Retina (tissue), 1 donor: ENCODE measurements at regions not wholly inside any gene's neighbourhood (a gene's known extent, or its start where the extent isn't known, plus 50 kb on each side); places are given as distances from the start of the nearest gene placed in this dataset.
"Not testable (repeated sequence)": the region's sequence is repeated elsewhere in the genome, so short reads cannot be mapped to it uniquely, and the experiment has no call there.

Source experiments
- DNase-seq: peaks from one replicate; pipeline ENCODE4 v3.0.0-alpha.2; 2016

DNA sequence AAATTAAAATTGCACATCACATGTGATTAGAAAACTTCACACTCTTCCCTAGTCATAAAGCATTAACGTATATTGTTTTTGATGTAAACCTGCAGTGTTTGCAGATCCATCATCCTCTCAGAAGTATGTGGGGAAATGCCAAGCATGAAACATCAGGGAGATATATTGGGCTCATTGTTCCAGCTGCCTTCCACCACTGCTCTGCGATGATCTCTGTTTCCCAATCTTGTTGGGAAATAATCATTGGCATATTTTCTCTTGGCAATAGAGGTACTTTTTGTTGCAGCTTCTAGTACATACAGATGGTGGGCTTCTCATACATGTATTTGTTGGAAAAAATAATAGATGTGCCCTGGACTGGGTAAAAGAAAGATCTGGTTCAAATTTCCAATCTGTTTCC, 466.3 kb upstream of the HS3ST1 start:
- no peak for DNase-seq

DNA sequence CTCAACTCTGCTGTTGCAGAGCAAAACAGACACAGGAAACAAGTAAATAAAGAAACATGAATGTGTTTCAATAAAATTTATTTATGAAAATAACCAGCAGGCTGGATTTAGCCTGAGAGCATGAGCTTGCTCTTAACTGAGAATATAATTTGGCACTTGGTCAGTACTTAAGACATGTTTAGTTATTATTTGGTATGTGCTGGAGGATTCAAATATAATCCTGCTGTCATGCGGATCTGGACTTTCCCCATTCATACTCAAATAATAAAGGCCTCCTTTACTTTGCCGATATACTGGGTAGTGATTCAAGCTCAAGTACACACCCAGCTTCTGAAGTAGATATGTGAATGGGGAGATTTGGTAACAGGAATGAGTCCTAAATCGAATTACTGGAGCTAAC, 465.5 kb upstream of the HS3ST1 start:
- no peak for DNase-seq

DNA sequence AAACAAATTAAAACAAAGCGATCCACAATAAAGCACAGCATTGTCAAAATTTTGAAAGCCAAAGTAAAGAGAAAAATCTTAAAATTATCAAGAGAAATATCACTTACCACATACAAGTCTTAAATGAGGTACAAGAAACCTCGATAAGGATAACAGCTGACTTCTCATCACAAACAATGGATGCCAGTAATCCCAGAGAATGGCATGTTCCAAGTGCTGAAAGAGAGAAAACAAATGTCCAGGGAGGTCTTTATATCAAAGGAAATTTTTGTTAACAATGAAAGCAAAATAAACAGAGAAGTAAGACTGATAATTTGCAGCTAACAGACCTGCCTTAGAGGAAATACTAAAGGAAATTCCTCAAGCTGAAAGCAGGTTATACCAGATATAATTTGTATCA, 460.4 kb upstream of the HS3ST1 start:
- no peak for DNase-seq

DNA sequence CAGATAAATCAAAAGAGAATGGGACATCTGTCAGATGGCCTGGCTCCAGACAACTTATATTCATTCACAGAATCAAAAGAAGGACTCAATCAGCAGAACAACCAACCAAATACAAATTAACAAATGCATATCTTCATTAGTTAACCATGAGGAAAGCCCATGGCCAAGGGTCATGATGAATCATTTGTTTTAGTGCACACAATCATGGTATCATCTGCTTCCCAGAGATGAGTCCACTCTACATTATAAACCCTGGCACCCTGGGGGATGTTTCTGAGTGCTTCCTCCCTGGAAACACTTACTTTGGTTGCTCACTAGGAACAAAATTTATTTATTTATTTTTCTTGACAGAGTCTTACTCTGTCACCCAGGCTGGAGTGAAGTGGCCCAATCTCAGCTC, 453.3 kb upstream of the HS3ST1 start:
- DNase-seq = no peak

DNA sequence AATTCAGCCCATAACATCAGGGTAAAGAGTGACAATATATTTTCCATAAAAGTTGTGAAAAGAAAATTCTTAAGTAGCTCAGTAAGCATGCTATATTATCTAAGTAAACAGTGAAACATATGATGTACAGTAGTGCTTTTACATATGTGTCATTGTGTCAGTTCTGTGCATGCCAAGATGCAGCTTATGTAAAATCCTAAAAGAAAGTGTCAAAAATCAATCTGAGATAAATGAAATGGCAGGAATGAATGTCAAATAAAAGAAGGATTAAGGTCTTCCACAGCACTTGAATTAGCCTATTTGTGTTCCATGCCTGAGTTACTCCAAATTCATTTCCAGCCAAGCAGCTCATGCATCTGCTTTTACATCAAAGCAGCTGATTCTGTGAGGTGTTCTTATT, 452.7 kb upstream of the HS3ST1 start:
- no peak for DNase-seq

DNA sequence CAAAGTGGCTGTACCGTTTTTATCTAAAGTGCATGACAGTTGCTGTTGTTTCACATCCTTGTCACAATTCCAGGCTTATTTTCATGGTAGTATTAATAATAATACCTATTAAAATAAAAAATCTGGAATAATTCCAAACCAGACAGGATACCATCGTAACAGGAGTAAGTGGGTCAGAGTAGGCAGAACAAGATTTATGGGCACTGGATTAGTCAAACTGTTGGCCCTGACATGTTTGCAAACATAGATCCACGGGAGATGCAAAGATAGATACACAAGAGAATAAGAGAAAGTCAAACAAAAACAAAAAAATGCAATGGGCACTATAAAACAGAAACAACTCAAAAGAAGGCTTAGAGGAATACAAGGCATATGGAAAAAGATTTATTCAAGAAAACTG, 449.5 kb upstream of the HS3ST1 start:
- no peak for DNase-seq

DNA sequence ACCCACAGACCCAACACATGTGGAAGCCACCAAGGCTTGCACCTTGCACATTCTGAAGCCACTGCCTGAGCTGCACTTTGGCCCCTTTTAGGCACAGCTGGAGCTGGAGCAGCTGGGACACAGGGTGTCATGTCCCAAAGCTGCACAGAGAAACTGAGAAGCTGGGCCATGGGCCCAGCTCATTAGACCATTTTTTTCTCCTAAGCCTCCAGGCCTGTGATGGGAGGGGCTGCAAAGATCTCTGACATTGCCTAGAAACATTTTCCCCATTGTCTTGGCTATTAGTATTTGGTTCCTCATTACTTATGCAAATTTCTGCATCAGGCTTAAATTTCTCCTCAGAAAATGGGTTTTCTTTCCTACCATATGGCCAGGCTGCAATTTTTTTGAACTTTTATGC, 447.4 kb upstream of the HS3ST1 start:
- DNase-seq = no peak

DNA sequence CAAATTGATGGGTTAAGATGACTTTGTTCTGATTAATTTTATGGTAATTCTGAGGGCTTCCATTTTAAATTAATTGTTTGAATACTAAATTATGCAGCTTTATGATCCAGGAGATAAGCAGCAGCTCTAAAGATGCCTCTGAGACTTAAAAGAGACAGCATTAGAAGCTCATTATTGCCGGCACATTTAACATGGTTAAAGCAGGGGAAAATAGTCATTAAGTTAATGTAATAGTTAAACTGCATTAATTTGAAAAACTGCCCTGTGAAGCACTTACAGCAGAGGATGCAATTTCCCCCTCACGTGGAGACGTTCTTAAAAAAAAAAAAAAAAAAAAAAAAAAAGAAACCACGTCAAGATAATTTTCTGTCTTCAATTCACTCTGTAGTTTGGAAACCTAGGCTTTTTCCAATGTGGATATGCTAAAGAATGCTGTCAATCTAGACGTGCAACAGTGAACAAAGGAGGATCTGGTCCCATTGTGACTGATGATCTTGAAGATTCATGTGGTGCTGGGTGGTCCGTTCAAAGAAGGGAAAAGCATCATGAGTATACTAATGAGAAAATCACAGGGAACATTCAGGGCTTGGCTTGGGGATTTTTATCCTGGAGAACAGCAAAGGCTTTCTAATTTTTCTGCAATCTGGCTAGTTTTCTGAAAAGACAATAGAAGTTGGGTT, 440.6 kb upstream of the HS3ST1 start:
- peak; percentile 53 for DNase-seq

DNA sequence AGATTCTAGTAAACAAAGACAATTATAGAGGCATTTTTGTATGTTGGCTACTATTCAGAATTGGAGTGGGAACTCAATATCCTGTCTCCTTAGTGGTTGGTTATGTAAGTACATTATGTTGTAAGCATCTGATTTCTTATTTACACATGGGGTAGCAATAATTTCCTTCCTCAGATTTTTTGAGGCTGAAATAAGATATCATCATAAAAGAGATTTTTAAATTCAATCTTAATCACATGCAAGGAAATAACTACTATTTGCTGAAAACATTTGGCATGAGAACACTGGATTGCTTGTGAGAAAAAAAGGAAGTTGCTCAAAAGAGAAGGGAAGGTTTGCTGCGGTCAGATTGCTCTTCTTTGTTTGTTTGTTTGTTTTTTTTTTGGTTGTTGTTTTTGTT, 437.7 kb upstream of the HS3ST1 start:
- DNase-seq = no peak

DNA sequence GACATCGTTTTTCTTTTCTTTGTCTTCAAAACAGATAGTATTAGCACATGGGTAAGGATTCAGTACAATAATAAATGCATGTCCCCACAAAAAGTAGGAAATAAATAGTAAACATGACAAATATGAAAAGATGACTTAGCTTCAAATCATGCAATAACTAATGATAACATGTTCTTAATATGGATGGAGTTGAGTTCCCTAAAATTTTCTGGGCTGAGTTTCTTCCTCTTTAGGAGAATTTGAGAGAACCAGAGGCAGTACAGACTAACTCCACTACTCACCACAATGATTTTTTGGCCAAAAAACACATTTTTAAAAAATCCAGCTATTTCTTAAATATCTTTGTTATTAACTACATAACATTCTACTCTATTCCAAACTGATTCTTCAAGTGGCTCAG, 432.3 kb upstream of the HS3ST1 start:
- no peak for DNase-seq

DNA sequence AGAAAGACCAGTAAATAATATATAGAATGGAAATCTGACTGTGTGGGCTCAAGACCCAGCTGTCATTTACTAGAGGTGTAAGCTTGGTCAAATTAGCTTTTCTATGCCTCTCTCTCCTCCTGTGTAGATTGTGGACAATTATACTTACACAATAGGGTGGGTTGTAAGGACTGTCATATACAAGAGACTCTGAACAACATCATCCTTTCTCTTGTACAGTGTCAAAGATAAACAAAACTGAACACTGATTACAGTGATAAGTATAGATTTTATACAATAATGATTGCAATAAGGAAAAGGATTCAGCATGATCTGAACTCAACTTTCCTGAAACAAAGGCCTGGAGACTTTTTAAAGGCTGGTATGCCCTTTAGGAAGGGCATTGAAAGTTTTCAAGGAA, 429.2 kb upstream of the HS3ST1 start:
- no peak for DNase-seq

DNA sequence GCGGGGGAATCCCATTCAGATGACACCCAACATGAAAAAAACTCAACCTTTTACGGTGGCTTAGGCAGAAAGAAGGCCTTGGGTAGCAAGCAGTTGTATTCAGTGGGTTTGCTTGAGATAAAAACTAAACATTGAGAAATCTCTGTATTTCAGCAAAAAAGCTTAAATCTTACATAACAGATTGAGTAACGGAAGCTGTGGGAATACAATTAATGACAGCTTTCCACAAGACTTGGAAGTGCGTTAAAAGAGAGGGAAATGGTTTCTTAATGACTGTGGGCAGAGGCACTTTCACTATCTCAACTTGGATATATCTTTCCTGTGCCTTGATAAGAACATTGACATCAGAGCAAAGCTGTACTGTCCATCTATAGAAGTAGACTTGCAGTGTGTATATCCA, 418.5 kb upstream of the HS3ST1 start:
- DNase-seq = no peak

DNA sequence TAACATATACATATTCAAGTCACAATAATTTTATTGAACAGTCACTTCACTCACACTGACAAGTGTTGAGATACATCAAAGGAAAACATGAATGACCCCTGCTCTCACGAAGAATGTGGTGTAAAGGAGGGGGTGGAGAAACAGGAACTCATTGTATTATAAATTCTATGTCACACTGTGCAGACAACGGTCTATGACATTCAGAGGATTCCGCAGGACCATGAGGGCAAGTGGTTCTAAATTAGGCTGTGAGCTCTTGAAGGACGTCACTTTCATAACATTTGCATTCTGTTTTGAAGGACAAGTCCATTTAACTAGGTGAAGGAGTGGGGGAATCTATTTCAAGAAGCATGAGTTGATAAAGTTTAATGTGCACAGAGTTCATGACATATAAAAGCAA, 415.2 kb upstream of the HS3ST1 start:
- peak; percentile 7 for DNase-seq

DNA sequence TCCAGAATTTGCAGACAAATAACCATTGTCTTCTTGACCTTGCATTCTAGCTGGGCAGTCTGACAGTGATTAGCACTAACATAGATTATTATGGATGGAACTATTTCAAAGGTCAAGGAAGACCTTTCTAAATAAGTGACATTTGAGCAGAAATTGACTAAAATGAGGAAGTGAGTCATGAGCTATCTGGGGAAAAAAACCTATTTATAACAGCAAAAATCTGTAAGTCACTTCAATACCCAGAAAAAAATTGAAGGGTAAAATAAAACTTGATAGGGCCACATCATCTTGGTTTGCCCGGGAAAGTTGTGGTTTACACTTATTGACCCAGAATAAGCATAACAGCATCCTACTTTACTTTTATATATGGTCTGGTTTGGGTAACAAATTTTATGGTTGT, 414.6 kb upstream of the HS3ST1 start:
- DNase-seq = no peak

DNA sequence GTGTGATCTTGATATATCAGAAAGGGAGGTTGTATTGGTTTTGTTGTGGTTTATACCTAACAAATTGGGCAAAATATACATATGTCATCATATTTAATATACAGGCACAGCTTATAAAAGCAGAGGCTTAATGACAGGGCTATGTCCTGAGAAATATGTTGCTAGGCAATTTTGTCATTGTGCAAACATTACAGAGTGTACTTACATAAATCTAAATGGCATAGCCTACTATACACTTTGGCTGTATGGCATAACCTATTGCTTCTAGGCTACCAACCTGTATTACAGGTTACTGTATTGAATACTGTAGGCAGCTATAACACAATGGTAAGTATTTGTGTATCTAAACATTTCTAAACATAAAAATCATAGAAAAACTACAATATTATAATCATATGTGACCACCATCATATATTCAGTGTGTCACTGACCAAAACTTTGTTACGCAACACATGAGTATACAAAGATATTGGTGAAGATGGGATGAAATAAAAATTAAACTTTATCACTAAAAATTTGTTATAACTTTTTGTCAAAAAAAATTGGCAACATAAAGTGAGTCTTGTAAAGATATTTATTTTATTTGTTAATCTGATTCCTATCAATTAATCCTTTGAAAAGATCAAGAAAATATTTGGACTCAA, 414.0 kb upstream of the HS3ST1 start:
- no peak for DNase-seq

DNA sequence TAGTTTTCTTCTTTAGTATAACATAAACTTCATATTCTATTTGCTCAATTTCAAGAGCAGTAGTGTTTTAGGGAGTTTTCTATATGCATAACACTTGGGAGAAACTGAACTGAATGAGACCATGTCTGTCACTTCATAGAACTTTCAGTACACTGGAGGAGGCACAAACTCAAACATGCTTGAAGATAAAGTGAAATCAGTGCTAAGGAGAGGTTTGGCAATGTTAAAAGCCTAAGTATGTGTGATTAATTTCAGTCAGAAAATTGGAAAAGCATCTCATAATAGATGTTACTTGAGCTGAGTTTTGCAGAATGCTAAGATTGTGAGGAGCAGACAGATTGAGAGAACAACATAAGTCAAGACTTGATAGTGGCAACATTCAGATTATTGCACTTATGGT, 411.2 kb upstream of the HS3ST1 start:
- DNase-seq = no peak

DNA sequence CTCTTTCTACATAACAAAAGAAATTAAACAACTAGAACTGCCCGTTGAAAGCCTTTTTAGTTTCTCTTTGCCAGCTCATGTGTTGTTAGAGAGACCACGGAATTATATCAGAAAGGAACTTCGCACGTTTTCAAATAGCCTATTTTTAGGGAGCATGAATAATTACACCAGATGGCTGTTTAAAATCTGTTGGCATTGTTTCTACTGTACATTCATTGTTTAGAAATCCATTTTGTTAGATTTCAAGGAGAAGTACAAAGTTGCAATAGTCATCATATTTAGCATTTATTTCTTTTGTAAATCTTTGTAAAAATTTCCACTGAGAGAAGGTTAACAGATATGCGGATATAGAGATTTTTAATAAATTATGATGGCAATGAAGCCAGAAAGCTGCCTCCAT, 403.0 kb upstream of the HS3ST1 start:
- DNase-seq = no peak

DNA sequence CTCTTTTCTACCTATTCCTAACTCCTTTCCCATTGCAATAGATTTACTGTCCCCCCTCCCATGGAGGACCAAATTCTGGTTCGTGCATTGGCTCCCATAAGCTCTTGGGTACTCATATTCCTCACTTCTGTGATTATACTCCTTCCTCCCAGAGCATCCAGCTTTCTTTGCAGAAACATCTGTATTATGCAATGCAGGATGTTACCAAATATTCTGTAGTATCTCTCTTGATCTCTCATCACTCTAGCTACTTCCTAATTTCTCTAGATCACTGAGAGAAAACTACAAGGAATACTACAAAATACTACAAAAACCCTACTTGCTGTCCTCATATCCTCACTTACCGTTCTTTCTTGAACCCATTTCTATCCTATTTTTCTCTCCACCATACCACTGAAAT, 395.9 kb upstream of the HS3ST1 start:
- DNase-seq = no peak

DNA sequence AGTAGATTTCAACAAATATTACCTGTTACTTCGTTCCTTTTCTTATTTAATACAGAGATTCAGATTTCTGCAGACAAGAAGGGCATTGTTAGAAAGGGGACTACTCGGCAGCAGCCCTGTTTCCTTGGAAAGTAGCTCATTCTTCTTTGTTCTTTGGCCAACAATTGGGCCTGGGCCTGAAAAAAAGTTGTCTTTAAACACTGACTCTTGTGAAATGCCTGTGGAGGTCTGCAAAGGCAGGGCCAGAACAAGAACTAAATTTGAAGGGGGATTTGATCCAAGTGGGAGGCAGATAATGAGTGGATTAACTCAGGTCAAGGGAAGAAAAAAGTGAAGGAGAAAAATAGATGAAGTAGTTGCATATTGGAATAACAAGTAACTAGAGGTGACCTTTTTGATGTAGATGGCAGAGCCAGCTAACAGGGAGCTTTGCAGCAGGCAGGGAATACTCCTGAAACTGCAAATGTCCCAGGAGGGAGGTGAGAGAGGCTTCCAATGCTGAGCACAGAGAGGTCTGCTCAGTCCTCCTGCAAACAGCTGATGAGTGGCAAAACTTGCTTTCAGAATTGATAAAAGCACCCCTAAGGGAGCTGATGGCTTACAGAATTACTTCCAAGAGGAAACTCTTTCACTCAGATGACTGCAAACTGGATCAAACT, 393.2 kb upstream of the HS3ST1 start:
- peak; percentile 13 for DNase-seq

DNA sequence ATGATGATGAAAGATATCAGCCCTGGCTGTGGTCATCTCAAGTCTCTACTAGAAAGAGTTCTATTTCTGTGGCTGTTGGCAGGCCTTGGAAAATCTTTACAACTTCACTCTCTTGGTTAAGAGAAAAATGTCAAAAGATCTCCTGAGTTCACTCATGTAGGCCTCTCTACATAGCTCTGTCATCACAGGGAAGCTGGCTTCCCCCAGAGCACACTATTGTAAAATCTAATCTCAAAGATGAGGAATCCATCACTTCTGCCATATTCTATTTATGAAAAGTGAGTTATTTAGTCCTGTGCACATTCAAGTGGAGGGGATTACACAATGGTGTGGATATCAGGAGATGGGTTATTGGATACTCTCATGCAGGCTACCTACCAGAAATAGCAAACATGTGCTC, 388.4 kb upstream of the HS3ST1 start:
- DNase-seq = no peak

DNA sequence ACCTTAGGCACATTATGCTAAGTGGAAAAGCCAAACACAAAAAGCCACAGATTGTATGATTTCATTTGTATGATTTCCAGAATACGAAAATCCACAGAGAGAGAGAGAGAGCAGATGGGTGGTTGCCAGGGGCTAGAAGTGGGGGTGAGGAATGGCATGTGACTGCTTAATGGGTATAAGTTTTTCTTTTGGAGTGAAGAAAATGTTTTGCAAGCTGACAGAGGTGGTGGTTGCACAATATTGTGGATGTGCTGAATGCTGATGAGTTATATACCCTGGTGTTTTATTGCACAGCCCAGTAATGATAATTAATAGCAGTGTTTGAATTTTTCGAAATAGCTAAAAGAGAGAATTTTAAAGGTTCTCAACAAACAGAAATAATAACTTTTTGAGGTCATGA, 386.1 kb upstream of the HS3ST1 start:
- DNase-seq = no peak

DNA sequence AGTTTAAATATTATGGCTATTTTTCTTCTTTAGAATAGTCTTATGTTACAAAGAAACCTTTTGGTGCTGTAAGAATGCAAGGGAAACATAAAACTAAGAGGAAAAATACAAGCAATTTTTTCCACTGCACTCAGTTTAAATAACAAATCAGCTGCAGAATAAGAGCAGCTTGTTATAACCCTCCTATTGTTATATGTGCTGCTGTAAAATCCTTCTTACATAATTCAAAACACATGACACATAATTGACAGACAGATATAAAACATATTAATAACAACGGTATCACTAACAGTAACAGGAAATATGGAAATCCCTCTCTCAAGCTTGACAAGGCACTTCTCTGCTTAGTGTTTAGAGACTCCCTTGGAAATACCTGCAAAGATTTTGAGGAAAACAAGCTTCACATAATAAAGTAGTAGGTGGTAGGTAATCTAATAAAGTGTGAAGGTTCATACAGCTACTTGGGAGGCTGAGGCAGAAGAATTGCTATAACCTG, 385.3 kb upstream of the HS3ST1 start:
- no peak for DNase-seq

DNA sequence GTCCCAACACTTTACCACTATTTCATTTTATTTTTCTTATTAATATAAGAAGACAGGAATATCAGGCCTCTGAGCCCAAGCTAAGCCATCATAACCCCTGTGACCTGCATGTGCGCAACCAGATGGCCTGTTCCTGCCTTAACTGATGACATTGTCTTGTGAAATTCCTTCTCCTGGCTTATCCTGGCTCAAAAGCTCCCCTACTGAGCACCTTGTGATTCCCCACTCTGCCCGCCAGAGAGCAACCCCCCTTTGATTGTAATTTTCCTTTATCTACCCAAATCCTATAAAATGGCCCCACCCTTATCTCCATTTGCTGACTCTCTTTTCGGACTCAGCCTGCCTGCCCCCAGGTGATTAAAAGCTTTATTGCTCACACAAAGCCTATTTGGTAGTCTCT, 382.8 kb upstream of the HS3ST1 start:
- DNase-seq = not testable (repeated sequence)

DNA sequence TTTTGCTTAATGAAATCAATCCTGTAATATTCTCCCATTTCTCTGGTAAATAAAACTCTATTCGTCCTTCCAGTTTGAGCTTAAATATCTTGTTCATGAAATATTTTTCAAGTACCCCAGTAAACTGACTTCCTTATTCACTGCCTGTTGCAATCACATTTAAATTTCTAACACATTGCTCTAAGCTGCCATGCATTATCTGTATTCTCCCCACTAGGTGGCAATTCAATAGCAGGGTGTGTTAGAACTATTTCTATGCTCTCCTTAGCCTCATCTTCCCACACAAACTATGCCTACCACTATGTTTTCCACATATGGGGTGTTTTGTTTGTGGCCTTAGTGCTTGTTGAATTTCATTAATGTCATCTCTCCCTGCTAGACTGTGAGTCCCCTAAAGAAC, 377.1 kb upstream of the HS3ST1 start:
- DNase-seq = no peak
